Vagina (tissue), 2 donors: ENCODE measurements at regions not wholly inside any gene's neighbourhood (a gene's known extent, or its start where the extent isn't known, plus 50 kb on each side); places are given as distances from the start of the nearest gene placed in this dataset.

Experiments used
- CTCF ChIP-seq, 3 experiments: fragments of 450-650 bp in 2 of 3; fragments of 200-600 bp in 1 of 3; sonication (generic) in 1 of 3; IDR thresholded peaks; one replicate each; pipeline ENCODE4 v1.5.1; 2017 to 2019; ENCODE audit warnings: antibody characterized with exemption in 3 of 3, mild to moderate bottlenecking in 2 of 3, moderate library complexity in 2 of 3
- POLR2AphosphoS5 ChIP-seq, 2 donors: sonication (generic); formaldehyde crosslinking; IDR thresholded peaks; one replicate each; pipeline ENCODE4 v1.9.0; 2017; ENCODE audit warnings: antibody characterized with exemption in 2 of 2, mild to moderate bottlenecking in 2 of 2, low read depth in 1 of 2; ENCODE audit not compliant: insufficient read depth in 1 of 2

GRCh38 chr2:225781991-225782390 is 382.5 kb downstream of the NYAP2 start:
- TF ChIP-seq CTCF (IDR thresholded peaks at IDR 0.05) (no peak), POLR2AphosphoS5 (IDR thresholded peaks at IDR 0.05; ENCODE audit: insufficient read depth in 1 of 2, low read depth in 1 of 2) (no peak)
